HG03457 (cell line): ENCODE measurements at regions not wholly inside any gene's neighbourhood (a gene's known extent, or its start where the extent isn't known, plus 50 kb on each side); places are given as distances from the start of the nearest gene placed in this dataset.

ENCODE experiments used
- ATAC-seq: cut with Tn5 transposase; IDR thresholded peaks from one replicate; pipeline ENCODE4 v1.9.1; 2021; ENCODE audit warnings: moderate number of reproducible peaks; ENCODE audit not compliant: unreplicated experiment

- no peak for ATAC-seq
Observed at GRCh38 chrX:104310657-104311254, 56.0 kb upstream of the ESX1 start.

- ATAC-seq, result no peak
Observed at GRCh38 chrX:104310090-104310489, 55.4 kb upstream of the ESX1 start.

DNA sequence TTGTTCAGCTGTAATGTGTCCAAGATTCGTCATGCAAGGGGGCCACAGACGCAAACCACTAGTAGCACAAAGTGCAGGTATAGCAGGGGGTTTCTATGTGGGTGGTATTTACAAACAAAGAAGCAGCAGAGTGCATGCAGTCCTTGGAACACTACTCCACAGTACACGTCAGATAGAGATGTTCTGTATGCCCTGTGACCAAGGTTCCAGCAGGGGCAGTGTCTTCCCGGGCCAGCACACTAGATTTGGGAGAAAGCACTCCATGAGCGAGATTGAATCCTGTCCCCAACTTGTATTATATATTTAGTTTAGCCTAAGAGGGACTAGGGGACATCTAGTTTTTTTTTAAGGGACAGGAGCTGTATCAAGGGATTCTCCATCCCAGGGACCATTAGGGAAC, 54.4 kb upstream of the ESX1 start:
- ATAC-seq, result no peak

GRCh38 chrX:104307341-104307740, 52.6 kb upstream of the ESX1 start:
- no peak for ATAC-seq

GRCh38 chrX:104306180-104306579, 51.4 kb upstream of the ESX1 start:
- no peak for ATAC-seq
